GM23338 (cell line): ENCODE measurements at regions not wholly inside any gene's neighbourhood (a gene's known extent, or its start where the extent isn't known, plus 50 kb on each side); places are given as distances from the start of the nearest gene placed in this dataset.

Experiments
- ATAC-seq: fragments of 200-7000 bp; cut with Tn5 transposase; 3 replicates; pipeline ENCODE4 v1.9.1; 2020
- DNase-seq: peaks from one replicate; pipeline ENCODE4 v3.0.0-alpha.2; 2015; ENCODE audit warnings: low spot score
- H2AFZ ChIP-seq: fragments of 200-600 bp; sonication (generic); 2 replicates; pipeline ENCODE4 v1.8.0; 2016; ENCODE audit warnings: antibody characterized with exemption, mild to moderate bottlenecking, moderate library complexity
- H3F3A ChIP-seq: fragments of 200-600 bp; sonication (generic); replicated peaks from 2 replicates; pipeline ENCODE4 v1.8.0; 2017; ENCODE audit warnings: antibody characterized with exemption, mixed run types, low read depth
- H3K27ac ChIP-seq: fragments of 200-600 bp; sonication (generic); 2 replicates; pipeline ENCODE4 v1.6.1; 2016; ENCODE audit warnings: low read depth
- H3K27me3 ChIP-seq: fragments of 200-600 bp; sonication (generic); 2 replicates; pipeline ENCODE4 v1.8.0; 2016; ENCODE audit warnings: mild to moderate bottlenecking, mixed run types, moderate library complexity; ENCODE audit not compliant: insufficient read depth
- H3K36me3 ChIP-seq: fragments of 200-600 bp; sonication (generic); 2 replicates; pipeline ENCODE4 v1.8.0; 2016; ENCODE audit warnings: mild to moderate bottlenecking; ENCODE audit not compliant: insufficient read depth
- H3K4me1 ChIP-seq: fragments of 200-600 bp; sonication (generic); 2 replicates; pipeline ENCODE4 v1.8.0; 2016; ENCODE audit warnings: mild to moderate bottlenecking, moderate library complexity; ENCODE audit not compliant: insufficient read depth
- H3K4me2 ChIP-seq: fragments of 200-600 bp; sonication (generic); 2 replicates; pipeline ENCODE4 v1.7.1; 2017; ENCODE audit warnings: mixed run types
- H3K4me3 ChIP-seq: fragments of 200-600 bp; sonication (generic); 2 replicates; pipeline ENCODE4 v1.6.1; 2016; ENCODE audit warnings: mixed run types
- H3K79me2 ChIP-seq: fragments of 200-600 bp; sonication (generic); replicated peaks from 2 replicates; pipeline ENCODE4 v1.8.0; 2017; ENCODE audit warnings: mild to moderate bottlenecking; ENCODE audit not compliant: insufficient read depth
- H3K9me2 ChIP-seq: fragments of 200-600 bp; sonication (generic); 2 replicates; pipeline ENCODE4 v1.8.0; 2017; ENCODE audit not compliant: insufficient read depth
- H4K20me1 ChIP-seq: fragments of 200-600 bp; sonication (generic); replicated peaks from 2 replicates; pipeline ENCODE4 v1.8.0; 2017; ENCODE audit warnings: mild to moderate bottlenecking; ENCODE audit not compliant: insufficient read depth
- H3K27ac Mint-ChIP-seq: 2 replicates; pipeline ENCODE4 v1.8.0; 2020; ENCODE audit warnings: inconsistent platforms, mild to moderate bottlenecking, moderate library complexity, mixed read lengths
- H3K27me3 Mint-ChIP-seq: 3 replicates; pipeline ENCODE4 v1.8.0; 2022; ENCODE audit warnings: low read depth, mild to moderate bottlenecking, moderate library complexity, mixed read lengths, inconsistent platforms; ENCODE audit not compliant: insufficient read depth, poor library complexity
- H3K36me3 Mint-ChIP-seq: 3 replicates; pipeline ENCODE4 v1.8.0; 2021; ENCODE audit warnings: low read depth, mild to moderate bottlenecking, inconsistent platforms, moderate library complexity, mixed read lengths
- H3K4me1 Mint-ChIP-seq: 3 replicates; pipeline ENCODE4 v1.8.0; 2020; ENCODE audit warnings: mild to moderate bottlenecking, inconsistent platforms, mixed read lengths
- H3K4me3 Mint-ChIP-seq: 3 replicates; pipeline ENCODE4 v1.8.0; 2021; ENCODE audit warnings: moderate library complexity, mild to moderate bottlenecking, inconsistent platforms, mixed read lengths
- H3K9me3 Mint-ChIP-seq: 3 replicates; pipeline ENCODE4 v1.8.0; 2020; ENCODE audit warnings: moderate library complexity, mild to moderate bottlenecking, inconsistent platforms, mixed read lengths
- CREB1 ChIP-seq: fragments of 250-450 bp; sonication (Bioruptor Pico); IDR thresholded peaks from 2 replicates; pipeline ENCODE4 v1.5.0; 2020; ENCODE audit warnings: low read depth, mild to moderate bottlenecking, moderate library complexity
- EZH2 ChIP-seq: fragments of 200-600 bp; sonication (generic); IDR thresholded peaks from one replicate; pipeline ENCODE4 v1.8.0; 2017; ENCODE audit warnings: antibody characterized with exemption, mild to moderate bottlenecking, low read depth; ENCODE audit not compliant: unreplicated experiment
- EZH2phosphoT487 ChIP-seq: fragments of 200-600 bp; sonication (generic); IDR thresholded peaks from one replicate; pipeline ENCODE4 v1.8.1; 2018; ENCODE audit warnings: antibody characterized with exemption; ENCODE audit not compliant: unreplicated experiment
- JUNB ChIP-seq: IDR thresholded peaks from one replicate; pipeline ENCODE4 v1.6.1; 2016; ENCODE audit warnings: antibody characterized with exemption; ENCODE audit not compliant: unreplicated experiment
- NANOG ChIP-seq: IDR thresholded peaks from 2 replicates; pipeline ENCODE4 v1.6.1; 2016; ENCODE audit warnings: antibody characterized with exemption, borderline replicate concordance
- POLR2AphosphoS5 ChIP-seq: IDR thresholded peaks from 2 replicates; pipeline ENCODE4 v1.6.1; 2016; ENCODE audit warnings: antibody characterized with exemption, low read depth
- STAT1 ChIP-seq: IDR thresholded peaks from one replicate; pipeline ENCODE4 v1.6.1; 2016; ENCODE audit warnings: antibody characterized with exemption; ENCODE audit not compliant: unreplicated experiment
- ZNF114 ChIP-seq: fragments of 250-450 bp; sonication (Bioruptor Pico); IDR thresholded peaks from 2 replicates; pipeline ENCODE4 v1.5.0; 2020; ENCODE audit warnings: mild to moderate bottlenecking, moderate library complexity
- ZNF331 ChIP-seq: fragments of 250-450 bp; sonication (Bioruptor Pico); IDR thresholded peaks from 2 replicates; pipeline ENCODE4 v1.5.0; 2020; ENCODE audit warnings: low read depth, mild to moderate bottlenecking, moderate library complexity
- TF ChIP-seq, protein P1 (sequence below), 2 experiments: fragments of 200-600 bp in 1 of 2; sonication (generic) in 1 of 2; conservative IDR thresholded peaks; 2 replicates each; pipeline versions ENCODE4 v1.5.1 to v1.6.1; 2016 to 2017; ENCODE audit warnings: antibody characterized with exemption in 2 of 2, low read depth in 2 of 2, mild to moderate bottlenecking in 2 of 2, moderate library complexity in 1 of 2
- TF ChIP-seq, protein P2 (sequence below): IDR thresholded peaks from one replicate; pipeline ENCODE4 v1.6.1; 2018; ENCODE audit warnings: antibody characterized with exemption; ENCODE audit not compliant: unreplicated experiment
- TF ChIP-seq, protein P3 (sequence below): fragments of 250-450 bp; sonication (Bioruptor Pico); IDR thresholded peaks from 2 replicates; pipeline ENCODE4 v1.5.0; 2020; ENCODE audit warnings: mild to moderate bottlenecking, moderate library complexity
- TF ChIP-seq, protein P4 (sequence below): IDR thresholded peaks from 2 replicates; pipeline ENCODE4 v1.6.1; 2016; ENCODE audit warnings: antibody characterized with exemption

DNA sequence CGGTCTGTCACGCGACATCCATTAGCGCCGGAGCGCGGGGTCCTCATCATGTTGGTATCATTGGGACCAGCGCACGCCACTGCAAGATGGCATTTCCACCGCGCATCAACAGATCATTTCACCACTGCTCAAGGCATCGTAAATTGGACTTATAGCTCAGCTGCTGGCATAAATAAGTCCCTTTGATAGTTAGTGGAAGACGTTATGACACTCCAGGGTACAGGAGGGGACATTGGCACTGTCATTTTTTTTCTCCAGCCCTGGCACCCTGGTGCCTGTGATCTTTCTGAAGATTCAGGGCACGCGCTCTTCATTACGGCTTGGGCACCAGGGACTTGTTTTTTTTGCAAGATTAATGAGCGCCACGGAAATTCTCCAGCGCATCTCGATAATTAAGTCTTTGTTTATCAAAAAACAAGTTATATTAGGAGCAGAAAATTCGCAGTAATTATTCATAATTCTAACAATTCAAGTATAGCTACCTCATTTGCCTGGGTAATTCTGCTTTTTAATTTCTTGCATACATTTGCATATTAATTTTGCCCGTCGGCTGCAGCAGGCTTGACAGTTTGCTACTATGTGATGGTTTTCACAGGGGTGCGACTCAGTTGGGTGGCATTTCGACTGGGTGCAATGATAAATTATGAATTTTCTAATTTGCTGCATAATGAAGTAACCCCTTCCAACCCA, 167.7 kb downstream of the VRK1 start:
- H3F3A ChIP-seq = no peaks in the 10 kb centered on the region
- H3K9me3 Mint-ChIP-seq = peaks cover 14% of the 10 kb centered on the region
- TF ChIP-seq, protein P1, sequence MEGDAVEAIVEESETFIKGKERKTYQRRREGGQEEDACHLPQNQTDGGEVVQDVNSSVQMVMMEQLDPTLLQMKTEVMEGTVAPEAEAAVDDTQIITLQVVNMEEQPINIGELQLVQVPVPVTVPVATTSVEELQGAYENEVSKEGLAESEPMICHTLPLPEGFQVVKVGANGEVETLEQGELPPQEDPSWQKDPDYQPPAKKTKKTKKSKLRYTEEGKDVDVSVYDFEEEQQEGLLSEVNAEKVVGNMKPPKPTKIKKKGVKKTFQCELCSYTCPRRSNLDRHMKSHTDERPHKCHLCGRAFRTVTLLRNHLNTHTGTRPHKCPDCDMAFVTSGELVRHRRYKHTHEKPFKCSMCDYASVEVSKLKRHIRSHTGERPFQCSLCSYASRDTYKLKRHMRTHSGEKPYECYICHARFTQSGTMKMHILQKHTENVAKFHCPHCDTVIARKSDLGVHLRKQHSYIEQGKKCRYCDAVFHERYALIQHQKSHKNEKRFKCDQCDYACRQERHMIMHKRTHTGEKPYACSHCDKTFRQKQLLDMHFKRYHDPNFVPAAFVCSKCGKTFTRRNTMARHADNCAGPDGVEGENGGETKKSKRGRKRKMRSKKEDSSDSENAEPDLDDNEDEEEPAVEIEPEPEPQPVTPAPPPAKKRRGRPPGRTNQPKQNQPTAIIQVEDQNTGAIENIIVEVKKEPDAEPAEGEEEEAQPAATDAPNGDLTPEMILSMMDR (conservative IDR thresholded peaks at IDR 0.05; ENCODE audit: low read depth in 2 of 2) = no peak
- TF ChIP-seq POLR2AphosphoS5 (no peak), EZH2phosphoT487 (no peak), NANOG (no peak), CREB1 (CRISPR knock-in tag) (no peak), ZNF331 (CRISPR knock-in tag) (no peak), ZNF114 (no peak), STAT1 (no peak), EZH2 (no peak), JUNB (no peak)
- TF ChIP-seq, protein P2, sequence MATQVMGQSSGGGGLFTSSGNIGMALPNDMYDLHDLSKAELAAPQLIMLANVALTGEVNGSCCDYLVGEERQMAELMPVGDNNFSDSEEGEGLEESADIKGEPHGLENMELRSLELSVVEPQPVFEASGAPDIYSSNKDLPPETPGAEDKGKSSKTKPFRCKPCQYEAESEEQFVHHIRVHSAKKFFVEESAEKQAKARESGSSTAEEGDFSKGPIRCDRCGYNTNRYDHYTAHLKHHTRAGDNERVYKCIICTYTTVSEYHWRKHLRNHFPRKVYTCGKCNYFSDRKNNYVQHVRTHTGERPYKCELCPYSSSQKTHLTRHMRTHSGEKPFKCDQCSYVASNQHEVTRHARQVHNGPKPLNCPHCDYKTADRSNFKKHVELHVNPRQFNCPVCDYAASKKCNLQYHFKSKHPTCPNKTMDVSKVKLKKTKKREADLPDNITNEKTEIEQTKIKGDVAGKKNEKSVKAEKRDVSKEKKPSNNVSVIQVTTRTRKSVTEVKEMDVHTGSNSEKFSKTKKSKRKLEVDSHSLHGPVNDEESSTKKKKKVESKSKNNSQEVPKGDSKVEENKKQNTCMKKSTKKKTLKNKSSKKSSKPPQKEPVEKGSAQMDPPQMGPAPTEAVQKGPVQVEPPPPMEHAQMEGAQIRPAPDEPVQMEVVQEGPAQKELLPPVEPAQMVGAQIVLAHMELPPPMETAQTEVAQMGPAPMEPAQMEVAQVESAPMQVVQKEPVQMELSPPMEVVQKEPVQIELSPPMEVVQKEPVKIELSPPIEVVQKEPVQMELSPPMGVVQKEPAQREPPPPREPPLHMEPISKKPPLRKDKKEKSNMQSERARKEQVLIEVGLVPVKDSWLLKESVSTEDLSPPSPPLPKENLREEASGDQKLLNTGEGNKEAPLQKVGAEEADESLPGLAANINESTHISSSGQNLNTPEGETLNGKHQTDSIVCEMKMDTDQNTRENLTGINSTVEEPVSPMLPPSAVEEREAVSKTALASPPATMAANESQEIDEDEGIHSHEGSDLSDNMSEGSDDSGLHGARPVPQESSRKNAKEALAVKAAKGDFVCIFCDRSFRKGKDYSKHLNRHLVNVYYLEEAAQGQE = no peak
- TF ChIP-seq, protein P3, sequence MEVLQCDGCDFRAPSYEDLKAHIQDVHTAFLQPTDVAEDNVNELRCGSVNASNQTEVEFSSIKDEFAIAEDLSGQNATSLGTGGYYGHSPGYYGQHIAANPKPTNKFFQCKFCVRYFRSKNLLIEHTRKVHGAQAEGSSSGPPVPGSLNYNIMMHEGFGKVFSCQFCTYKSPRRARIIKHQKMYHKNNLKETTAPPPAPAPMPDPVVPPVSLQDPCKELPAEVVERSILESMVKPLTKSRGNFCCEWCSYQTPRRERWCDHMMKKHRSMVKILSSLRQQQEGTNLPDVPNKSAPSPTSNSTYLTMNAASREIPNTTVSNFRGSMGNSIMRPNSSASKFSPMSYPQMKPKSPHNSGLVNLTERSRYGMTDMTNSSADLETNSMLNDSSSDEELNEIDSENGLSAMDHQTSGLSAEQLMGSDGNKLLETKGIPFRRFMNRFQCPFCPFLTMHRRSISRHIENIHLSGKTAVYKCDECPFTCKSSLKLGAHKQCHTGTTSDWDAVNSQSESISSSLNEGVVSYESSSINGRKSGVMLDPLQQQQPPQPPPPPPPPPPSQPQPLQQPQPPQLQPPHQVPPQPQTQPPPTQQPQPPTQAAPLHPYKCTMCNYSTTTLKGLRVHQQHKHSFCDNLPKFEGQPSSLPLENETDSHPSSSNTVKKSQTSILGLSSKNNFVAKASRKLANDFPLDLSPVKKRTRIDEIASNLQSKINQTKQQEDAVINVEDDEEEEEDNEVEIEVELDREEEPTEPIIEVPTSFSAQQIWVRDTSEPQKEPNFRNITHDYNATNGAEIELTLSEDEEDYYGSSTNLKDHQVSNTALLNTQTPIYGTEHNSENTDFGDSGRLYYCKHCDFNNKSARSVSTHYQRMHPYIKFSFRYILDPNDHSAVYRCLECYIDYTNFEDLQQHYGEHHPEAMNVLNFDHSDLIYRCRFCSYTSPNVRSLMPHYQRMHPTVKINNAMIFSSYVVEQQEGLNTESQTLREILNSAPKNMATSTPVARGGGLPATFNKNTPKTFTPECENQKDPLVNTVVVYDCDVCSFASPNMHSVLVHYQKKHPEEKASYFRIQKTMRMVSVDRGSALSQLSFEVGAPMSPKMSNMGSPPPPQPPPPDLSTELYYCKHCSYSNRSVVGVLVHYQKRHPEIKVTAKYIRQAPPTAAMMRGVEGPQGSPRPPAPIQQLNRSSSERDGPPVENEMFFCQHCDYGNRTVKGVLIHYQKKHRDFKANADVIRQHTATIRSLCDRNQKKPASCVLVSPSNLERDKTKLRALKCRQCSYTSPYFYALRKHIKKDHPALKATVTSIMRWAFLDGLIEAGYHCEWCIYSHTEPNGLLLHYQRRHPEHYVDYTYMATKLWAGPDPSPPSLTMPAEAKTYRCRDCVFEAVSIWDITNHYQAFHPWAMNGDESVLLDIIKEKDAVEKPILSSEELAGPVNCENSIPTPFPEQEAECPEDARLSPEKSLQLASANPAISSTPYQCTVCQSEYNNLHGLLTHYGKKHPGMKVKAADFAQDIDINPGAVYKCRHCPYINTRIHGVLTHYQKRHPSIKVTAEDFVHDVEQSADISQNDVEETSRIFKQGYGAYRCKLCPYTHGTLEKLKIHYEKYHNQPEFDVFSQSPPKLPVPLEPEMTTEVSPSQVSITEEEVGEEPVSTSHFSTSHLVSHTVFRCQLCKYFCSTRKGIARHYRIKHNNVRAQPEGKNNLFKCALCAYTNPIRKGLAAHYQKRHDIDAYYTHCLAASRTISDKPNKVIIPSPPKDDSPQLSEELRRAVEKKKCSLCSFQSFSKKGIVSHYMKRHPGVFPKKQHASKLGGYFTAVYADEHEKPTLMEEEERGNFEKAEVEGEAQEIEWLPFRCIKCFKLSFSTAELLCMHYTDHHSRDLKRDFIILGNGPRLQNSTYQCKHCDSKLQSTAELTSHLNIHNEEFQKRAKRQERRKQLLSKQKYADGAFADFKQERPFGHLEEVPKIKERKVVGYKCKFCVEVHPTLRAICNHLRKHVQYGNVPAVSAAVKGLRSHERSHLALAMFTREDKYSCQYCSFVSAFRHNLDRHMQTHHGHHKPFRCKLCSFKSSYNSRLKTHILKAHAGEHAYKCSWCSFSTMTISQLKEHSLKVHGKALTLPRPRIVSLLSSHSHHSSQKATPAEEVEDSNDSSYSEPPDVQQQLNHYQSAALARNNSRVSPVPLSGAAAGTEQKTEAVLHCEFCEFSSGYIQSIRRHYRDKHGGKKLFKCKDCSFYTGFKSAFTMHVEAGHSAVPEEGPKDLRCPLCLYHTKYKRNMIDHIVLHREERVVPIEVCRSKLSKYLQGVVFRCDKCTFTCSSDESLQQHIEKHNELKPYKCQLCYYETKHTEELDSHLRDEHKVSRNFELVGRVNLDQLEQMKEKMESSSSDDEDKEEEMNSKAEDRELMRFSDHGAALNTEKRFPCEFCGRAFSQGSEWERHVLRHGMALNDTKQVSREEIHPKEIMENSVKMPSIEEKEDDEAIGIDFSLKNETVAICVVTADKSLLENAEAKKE (CRISPR knock-in tag) = no peak
- TF ChIP-seq, protein P4, sequence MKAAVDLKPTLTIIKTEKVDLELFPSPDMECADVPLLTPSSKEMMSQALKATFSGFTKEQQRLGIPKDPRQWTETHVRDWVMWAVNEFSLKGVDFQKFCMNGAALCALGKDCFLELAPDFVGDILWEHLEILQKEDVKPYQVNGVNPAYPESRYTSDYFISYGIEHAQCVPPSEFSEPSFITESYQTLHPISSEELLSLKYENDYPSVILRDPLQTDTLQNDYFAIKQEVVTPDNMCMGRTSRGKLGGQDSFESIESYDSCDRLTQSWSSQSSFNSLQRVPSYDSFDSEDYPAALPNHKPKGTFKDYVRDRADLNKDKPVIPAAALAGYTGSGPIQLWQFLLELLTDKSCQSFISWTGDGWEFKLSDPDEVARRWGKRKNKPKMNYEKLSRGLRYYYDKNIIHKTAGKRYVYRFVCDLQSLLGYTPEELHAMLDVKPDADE = no peak
- DNase-seq (no peak), ATAC-seq (no peak)
- no peak overlapping the region for H3K27ac ChIP-seq
- no peak overlapping the region for H3K4me2 ChIP-seq
- no peaks in the 10 kb centered on the region for H4K20me1 ChIP-seq
- H3K27me3 ChIP-seq = no peaks in the 10 kb centered on the region
- no peak overlapping the region for H2AFZ ChIP-seq
- H3K4me3 Mint-ChIP-seq = no peak overlapping the region
- no peaks in the 10 kb centered on the region for H3K27me3 Mint-ChIP-seq
- H3K9me2 ChIP-seq = 0 out of 2 replicates have a peak, but pooled peaks cover 15% of the 10 kb centered on the region
- no peak overlapping the region for H3K27ac Mint-ChIP-seq
- peaks cover 14% of the 10 kb centered on the region for H3K4me1 ChIP-seq
- H3K36me3 ChIP-seq = peaks cover 4% of the 10 kb centered on the region; the same call in 1 of the 2 replicates
- peaks cover 10% of the 10 kb centered on the region for H3K36me3 Mint-ChIP-seq
- H3K79me2 ChIP-seq = no peaks in the 10 kb centered on the region
- H3K4me3 ChIP-seq = no peak overlapping the region
- peaks cover 15% of the 10 kb centered on the region; the same call in 2 of the 3 replicates for H3K4me1 Mint-ChIP-seq
